ENCODE measurements at regions not wholly inside any gene's neighbourhood (a gene's known extent, or its start where the extent isn't known, plus 50 kb on each side); places are given as distances from the start of the nearest gene placed in this dataset.
"Not testable (repeated sequence)": the region's sequence is repeated elsewhere in the genome, so short reads cannot be mapped to it uniquely, and the experiment has no call there.

- DNase-seq (ENCODE audit: low read depth in 4 of 4, low spot score in 3 of 4) = no peak
These were observed 327.7 kb downstream of the TMX3 start for GRCh38 chr18:68387246-68387645.

DNA sequence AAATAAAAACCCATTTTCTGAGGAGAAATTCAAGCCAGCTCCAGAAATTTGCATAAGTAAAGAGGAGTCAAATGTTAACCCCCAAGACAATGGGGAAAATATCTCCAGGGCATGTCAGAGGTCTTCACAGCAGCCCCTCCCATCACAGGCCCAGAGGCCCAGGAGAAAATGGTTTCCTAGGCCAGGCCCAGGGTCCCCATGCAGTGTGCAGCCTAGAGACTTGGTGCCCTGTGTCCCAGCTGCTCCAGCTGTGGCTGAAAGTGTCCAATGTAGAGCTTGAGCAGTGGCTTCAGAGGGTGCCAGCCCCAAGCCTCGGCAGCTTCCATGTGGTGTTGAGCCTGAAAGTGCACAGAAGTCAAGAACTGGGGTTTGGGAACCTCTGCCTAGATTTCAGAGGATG lies 330.9 kb downstream of the TMX3 start:
- not testable (repeated sequence) for DNase-seq (ENCODE audit: low read depth in 4 of 4, low spot score in 3 of 4)

DNA sequence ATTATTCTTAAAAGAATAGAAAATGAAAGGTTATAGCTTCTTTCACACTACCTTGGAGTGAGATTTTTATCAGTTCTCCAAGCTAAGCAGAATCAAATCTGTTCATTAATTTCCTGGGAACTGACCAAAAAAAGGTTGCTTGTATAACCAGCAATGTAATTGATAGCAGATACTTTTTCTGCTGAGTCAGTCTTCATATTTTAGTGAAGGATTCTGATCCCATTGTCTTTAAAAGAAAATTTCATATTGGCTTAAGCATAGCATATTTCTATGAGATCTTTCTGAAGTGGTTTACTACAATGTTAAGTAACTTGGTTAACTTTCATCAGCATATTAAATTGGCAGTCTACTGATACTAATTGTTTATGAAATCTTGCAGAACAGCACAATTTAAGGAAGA lies 338.0 kb downstream of the TMX3 start:
- no peak for DNase-seq (ENCODE audit: low read depth in 4 of 4, low spot score in 3 of 4)

GRCh38 chr18:68362907-68363306 lies 352.0 kb downstream of the TMX3 start:
- DNase-seq (ENCODE audit: low read depth in 4 of 4, low spot score in 3 of 4) = no peak

- DNase-seq (ENCODE audit: low read depth in 4 of 4, low spot score in 3 of 4) = no peak
These were observed 359.3 kb downstream of the TMX3 start for GRCh38 chr18:68355637-68356036.

GRCh38 chr18:68354176-68354575 lies 360.7 kb downstream of the TMX3 start:
- no peak for DNase-seq (ENCODE audit: low read depth in 4 of 4, low spot score in 3 of 4)

- no peak for DNase-seq (ENCODE audit: low read depth in 4 of 4, low spot score in 3 of 4)
These were observed 372.8 kb downstream of the TMX3 start for GRCh38 chr18:68342039-68342659.

DNA sequence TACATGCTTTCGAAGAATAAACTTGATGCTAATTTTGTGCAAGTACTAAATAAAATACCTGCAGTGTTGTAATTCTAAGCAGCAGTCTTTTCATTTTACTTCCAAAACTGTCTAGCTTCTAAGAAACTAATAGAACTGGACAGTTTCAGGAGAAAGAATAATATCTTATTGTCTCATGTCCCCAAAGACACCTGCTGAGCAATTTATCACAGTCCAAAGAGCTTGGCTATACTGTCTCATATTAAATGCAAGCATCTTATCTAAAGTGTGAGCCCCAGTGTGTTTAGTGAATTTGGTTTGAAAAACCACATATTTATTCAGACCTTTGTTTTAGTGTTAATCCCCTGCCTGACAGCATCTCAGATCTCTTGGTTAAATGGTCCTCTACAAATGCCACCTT lies 374.3 kb downstream of the TMX3 start:
- DNase-seq (ENCODE audit: low read depth in 4 of 4, low spot score in 3 of 4) = no peak

DNA sequence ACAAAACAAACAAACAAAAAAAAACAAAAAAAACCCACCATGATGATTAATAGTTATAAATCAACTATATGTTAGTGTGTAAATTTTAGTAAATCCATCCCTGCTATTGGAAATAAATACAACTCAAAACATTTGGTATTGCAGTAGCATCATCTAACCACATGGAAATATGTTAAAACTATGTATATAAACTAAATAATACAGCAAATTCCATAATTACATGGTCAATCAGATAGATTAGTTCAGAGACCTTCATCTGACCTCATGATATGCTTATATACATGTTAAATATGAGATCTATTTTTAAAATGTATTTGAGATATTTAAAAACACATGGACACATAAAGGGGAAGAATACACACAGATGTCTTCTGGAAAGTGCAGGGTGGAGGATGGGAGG lies 384.2 kb downstream of the TMX3 start:
- DNase-seq (ENCODE audit: low read depth in 4 of 4, low spot score in 3 of 4) = no peak

DNA sequence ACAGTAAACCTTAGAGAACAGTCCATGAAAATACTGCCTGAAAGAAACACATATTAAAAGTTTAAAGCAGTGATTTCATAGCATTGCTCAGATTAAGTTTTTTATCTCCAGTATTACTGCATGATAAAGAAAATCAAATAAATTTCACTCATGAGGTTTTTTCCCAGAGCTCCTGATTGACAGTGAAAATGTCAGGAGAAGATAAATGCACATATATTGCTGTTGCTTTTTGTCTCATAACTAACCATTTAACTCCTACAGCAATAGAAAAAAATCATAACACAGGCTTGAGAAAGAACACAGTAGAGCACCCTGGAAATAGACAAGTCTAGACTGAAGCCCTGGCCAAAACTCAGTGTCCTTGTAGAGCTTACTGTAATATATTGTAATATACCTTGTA lies 391.0 kb downstream of the TMX3 start:
- DNase-seq (ENCODE audit: low read depth in 4 of 4, low spot score in 3 of 4) = no peak

DNA sequence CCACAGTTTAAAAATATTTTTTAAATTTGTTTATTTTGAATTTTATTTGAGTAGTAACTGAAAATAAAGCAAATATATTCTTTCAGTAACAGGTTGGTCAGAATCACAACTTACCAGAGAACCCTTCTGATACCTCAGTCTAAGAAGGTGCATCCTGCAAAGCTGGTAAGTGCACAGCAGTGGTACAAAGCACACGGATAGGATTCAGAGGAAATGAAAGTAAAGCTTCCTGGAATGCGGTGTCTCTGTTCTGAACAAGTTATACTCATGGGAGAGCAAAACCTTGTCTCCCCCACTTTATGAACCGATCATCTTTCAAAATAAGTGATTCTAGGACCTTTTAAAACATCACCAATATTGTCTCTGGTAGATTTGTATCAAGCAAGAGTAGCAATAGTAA lies 398.3 kb downstream of the TMX3 start:
- DNase-seq (ENCODE audit: low read depth in 4 of 4, low spot score in 3 of 4) = no peak

DNA sequence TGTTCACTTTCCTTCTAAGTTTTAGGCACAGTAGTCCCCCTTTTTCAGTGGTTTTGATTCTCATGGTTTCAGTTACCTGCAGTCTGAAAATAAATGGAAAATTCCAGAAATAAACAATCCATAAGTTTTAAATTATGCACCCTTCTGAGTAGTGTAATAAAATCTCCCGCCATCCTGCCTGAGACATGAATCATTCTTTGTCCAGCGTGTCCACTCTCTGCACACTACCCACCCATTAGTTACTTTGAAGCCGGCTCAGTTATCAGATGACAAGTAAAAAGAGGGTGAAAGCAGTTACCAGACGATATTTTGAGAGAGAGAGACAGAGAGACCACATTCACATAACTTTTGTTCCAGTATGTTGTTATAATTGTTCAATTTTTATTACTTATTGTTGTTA lies 400.5 kb downstream of the TMX3 start:
- DNase-seq (ENCODE audit: low read depth in 4 of 4, low spot score in 3 of 4) = no peak

GRCh38 chr18:68301441-68301840 lies 413.5 kb downstream of the TMX3 start:
- no peak for DNase-seq (ENCODE audit: low read depth in 4 of 4, low spot score in 3 of 4)

DNA sequence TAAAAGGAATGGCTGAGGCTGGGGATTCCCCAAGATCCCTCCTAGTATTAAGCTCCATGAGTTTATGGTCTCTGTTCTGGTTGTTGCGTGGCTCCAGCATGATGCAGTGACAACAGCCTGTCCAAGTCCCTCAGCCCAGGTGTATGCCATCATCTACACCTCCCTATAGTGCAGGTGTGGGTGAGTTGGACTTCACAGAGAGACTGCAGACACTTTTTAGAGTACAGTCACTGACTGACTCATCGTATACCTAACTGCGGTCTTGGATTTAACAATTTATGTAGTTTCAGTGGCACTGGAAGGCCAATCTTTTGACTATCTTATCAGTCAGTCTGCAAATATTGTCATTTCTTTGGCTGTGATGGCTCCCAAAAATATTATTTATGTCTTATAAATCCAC lies 415.0 kb downstream of the TMX3 start:
- DNase-seq (ENCODE audit: low read depth in 4 of 4, low spot score in 3 of 4) = no peak

DNA sequence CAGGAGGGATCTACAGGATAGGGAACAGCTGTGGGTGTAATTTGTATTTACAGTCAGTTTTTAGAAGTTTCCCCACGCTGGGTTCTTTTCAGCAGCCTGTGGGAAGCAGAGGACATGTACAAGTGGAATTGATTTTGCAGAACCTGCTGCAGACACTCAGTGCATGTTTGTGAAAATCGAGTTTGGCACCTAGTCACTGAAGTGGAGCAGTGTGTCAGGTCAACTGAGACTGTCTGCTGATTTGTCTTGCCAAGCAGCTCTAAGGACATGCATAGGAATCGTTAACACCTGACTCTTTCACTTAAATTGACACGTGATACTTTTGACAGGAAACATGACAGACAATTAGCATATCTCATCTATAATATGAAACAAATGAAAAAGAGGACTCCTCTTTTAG lies 416.6 kb downstream of the TMX3 start:
- no peak for DNase-seq (ENCODE audit: low read depth in 4 of 4, low spot score in 3 of 4)

DNA sequence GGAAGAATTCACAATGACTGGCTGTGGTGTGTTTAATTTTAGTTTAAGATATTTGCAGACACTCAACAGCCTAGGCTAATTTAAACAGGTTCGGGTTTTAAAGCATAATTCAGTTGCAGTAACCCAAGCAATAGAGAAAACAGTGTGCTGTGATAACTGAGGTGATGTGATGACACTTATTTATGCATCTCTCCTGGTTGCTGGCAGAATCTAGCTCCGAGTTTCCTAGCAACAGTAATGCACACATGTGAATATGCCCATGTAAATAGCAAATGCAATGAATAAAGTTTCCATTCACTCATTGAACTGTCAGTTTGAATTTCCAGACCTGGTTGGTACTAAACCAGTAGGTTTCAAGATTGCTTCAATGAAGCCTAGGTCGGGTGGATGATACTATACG lies 426.5 kb downstream of the TMX3 start:
- no peak for DNase-seq (ENCODE audit: low read depth in 4 of 4, low spot score in 3 of 4)

DNA sequence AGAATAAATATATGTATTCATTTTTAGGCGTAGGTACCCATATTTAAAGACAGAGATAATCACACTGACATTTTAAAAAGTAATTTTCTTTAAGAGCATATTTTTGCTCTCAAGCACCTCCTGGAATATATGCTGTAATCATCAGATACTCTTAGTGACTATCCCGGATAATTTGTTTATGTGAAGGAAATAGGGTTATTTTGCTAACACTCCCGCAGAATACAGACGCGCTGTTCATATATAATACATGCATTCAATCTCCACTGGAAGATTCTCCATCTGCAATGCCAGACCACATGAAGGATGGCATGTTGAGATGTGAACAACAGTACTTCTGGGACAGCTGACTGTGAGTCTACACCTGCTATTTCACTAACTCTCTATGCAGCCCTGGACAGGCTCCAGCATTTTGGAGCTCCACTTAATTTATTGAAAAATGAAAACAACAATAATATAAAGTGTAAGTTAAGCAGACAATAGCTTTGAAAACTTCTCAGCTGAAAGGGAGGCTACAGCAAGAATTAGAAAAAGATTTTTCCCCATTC lies 430.6 kb downstream of the TMX3 start:
- DNase-seq (ENCODE audit: low read depth in 4 of 4, low spot score in 3 of 4) = no peak

DNA sequence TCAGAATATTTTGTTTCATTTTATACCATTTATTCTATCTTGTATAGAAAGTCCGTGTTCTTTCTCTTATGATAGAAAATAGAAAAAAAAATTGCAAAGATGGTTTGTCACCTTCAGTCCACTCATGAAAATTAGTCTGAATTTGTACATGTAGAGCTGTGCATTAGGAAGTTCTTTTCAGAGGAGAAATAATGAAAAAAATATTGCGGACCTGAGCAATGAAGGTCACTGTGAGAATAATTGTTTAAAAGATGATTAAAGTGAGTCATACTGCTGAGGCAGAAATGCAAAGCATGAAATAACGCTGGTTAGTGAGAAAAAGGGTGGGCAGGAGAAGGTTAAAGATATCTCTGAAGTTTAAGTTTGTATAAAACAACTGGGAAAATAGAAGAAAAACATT lies 431.1 kb downstream of the TMX3 start:
- DNase-seq (ENCODE audit: low read depth in 4 of 4, low spot score in 3 of 4) = no peak

DNA sequence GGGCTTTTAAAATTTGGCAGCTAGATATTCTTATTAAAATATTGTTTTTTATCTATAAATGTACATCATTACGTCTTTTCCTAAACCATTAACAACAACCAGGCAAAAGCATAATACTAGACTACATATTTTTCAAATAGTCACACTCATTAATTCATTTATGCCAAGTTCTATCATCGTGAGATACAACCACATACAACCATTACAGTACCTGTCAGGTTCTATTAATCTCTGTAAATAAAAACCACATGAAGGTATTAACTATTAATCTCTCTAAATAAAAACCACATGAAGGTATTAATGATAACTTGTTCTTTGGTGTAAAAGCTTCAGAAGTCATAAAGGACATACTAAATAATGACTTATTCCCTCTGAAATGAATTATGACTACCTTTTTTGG lies 432.7 kb downstream of the TMX3 start:
- DNase-seq (ENCODE audit: low read depth in 4 of 4, low spot score in 3 of 4) = no peak

DNA sequence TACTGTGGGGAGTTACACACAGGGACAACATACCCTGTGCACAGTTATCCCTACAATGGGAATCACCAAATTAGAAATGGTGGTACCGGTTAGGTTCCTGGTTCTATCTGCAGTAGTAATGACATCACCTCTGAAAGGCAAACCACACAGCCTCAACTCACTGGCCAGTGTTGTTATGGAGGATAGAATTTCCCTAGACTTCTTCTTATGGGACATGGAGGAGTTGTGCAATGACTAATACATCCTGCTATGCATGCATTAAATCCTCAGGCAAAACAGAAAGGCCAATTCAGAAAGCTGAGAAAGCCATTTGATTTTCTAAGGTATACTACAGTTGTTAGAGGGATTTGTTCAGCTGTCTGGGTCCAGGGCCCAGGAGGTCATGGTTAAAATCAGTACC lies 439.3 kb downstream of the TMX3 start:
- no peak for DNase-seq (ENCODE audit: low read depth in 4 of 4, low spot score in 3 of 4)

DNA sequence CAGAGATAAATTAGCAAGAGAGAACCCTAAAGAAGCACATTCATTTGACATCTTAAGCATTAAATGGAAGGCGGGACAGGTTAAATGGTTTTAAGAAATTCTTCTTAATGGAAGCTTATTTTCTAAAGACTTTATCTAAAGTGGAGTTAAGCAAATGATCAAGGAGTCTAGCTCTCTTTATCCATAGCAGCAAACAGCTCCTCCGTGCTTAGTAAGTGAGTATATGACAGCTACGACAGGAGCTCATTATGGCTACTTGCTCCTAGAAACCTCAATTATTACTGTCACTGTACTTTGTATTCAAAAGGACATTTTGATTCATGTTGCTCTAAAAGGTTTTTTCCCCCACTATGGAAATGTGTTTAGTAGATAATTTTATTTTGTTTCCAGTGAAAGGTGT lies 444.9 kb downstream of the TMX3 start:
- DNase-seq (ENCODE audit: low read depth in 4 of 4, low spot score in 3 of 4) = no peak

DNA sequence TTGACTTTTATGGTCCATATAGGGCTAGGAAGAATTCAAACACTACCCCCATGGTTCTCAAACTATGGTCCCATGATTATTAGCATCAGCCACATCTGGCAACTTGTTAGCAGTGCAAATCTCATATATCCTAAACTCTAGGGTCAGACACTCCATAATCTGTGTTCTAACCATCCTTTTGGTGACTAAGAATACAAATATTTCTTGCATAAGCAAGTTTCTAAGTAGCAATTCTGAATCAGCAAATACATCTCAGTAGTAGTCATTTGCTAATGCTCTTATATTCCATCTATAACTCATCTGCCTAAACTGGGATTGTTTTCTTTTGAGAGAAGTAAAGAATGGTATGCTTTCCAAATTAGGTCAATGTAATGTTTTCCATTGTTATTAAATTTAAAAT lies 447.3 kb downstream of the TMX3 start:
- no peak for DNase-seq (ENCODE audit: low read depth in 4 of 4, low spot score in 3 of 4)

DNA sequence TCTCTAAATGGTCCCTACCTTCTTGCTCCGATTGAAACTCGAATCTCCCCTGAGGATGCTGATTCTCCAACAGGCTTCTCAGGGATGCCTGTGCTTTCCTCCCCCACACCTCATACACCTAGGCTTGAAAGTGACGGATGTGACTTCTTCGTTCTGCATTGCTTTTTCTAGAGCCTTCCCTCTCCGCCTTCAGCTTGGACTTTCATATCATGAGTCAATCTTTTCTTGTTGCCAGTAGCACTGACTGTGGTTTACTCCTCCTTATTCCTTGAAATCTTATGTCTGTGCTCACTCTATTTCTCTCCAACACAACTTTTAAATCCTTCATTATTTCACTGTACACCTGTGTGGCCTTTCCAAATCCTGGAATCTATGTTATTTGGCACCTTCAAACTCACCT lies 451.4 kb downstream of the TMX3 start:
- no peak for DNase-seq (ENCODE audit: low read depth in 4 of 4, low spot score in 3 of 4)
